ENCODE measurements at regions not wholly inside any gene's neighbourhood (a gene's known extent, or its start where the extent isn't known, plus 50 kb on each side); places are given as distances from the start of the nearest gene placed in this dataset.

- no peak for TF ChIP-seq CREB5 (CRISPR knock-in tag; IDR thresholded peaks at IDR 0.05; ENCODE audit: low read depth)
- no peak for TF ChIP-seq ZFP3 (CRISPR knock-in tag; IDR thresholded peaks at IDR 0.05)
- TF ChIP-seq TCF4 (CRISPR knock-in tag; IDR thresholded peaks at IDR 0.05; ENCODE audit: borderline replicate concordance) = no peak
- TF ChIP-seq POU6F1 (CRISPR knock-in tag; IDR thresholded peaks at IDR 0.05; ENCODE audit: borderline replicate concordance, low read depth) = no peak
- no peak for TF ChIP-seq ZFP30 (CRISPR knock-in tag; IDR thresholded peaks at IDR 0.05)
- no peak for TF ChIP-seq BACH2 (CRISPR knock-in tag; IDR thresholded peaks at IDR 0.05; ENCODE audit: borderline replicate concordance)
- no peak for TF ChIP-seq OSR1 (CRISPR knock-in tag; IDR thresholded peaks at IDR 0.05)
- TF ChIP-seq TOX (CRISPR knock-in tag; IDR thresholded peaks at IDR 0.05; ENCODE audit: borderline replicate concordance) = no peak
- no peak for TF ChIP-seq ARNTL (CRISPR knock-in tag; IDR thresholded peaks at IDR 0.05; ENCODE audit: borderline replicate concordance, low read depth)
- no peak for TF ChIP-seq ZNF565 (CRISPR knock-in tag; conservative IDR thresholded peaks at IDR 0.05; ENCODE audit: low read depth)
Measured at GRCh38 chr15:39053480-39053879, 488.9 kb upstream of the RASGRP1 start.
